AG20443 (cell line): ENCODE measurements at regions not wholly inside any gene's neighbourhood (a gene's known extent, or its start where the extent isn't known, plus 50 kb on each side); places are given as distances from the start of the nearest gene placed in this dataset.
"Not testable (repeated sequence)": the region's sequence is repeated elsewhere in the genome, so short reads cannot be mapped to it uniquely, and the experiment has no call there.

ENCODE experiments used
- DNase-seq: peaks from one replicate; pipeline ENCODE4 v3.0.0; 2012; ENCODE audit warnings: low spot score, mixed read lengths

DNA sequence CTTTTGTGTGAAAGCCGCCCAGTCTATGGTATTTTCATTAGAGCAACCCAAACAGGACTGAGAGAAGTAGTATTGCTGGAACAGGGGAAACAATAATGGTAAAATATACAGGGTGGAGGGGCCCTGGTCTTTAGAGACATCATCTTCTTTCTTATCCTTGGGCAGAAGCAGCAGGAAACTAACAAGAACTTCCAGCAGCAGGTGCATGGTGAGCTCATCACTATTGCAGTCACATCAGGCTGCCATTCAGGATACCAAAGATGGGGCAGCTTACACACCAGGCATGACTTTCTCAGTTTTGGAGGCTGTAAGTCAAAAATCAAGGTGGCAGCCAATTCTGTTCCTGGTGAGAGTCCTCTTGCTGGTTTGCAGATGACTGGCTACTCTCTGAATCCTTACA lies 478.3 kb upstream of the RUNX1 start:
- no peak for DNase-seq

- DNase-seq: no peak
These were observed 476.3 kb upstream of the RUNX1 start for GRCh38 chr21:35525443-35525842.

DNA sequence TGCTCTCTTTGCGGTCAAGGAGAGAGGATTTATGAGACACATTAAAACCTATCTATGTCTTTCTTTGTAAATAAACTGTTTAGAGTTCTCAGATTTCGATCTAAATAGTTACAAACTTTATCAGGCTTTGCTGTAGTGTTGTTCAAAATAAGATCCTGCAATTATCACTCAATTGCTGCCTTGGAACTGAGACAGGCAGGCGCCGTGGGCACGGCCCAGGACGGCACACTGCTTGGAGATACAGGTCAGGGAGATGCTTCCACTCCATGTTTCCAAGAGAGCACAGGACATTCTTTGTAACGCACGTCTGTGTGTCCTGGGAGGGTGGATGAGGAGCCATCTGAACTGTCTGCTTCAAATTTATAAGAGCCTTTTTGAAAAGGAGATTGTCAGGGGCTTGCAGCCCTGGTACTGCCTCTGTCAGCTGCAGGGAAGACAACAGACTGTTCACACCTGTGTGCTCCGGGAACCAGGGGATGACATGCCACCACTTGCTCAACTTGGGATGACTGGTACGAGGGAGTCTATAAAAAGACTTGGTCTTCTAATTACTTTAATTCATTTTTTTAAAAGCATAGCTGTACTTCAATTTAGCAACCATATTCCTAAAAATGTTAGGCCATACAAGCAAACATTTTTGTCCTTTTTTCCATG lies 472.9 kb upstream of the RUNX1 start:
- DNase-seq: no peak

- DNase-seq: no peak
These were observed 472.2 kb upstream of the RUNX1 start for GRCh38 chr21:35521293-35521692.

GRCh38 chr21:35520856-35521255 lies 471.8 kb upstream of the RUNX1 start:
- DNase-seq: no peak

DNA sequence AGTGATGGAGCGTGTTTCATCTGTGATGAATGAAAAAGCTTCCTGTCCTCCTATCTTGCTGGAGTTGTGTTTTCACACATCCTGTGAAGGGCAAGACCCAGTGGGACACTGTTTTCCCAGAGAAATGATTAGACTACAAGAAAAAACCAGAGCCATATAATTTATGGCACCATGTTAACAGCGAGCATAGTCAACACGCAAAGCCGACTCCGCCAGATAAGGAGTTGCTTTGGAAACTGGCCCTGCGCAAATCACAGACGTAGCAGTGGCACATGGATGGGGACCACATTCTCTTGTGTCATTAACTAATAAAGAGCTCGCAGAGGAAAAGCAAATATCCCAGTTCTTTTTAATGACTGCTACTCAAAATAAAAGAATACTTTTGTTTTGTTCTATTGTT lies 471.2 kb upstream of the RUNX1 start:
- DNase-seq: no peak

DNA sequence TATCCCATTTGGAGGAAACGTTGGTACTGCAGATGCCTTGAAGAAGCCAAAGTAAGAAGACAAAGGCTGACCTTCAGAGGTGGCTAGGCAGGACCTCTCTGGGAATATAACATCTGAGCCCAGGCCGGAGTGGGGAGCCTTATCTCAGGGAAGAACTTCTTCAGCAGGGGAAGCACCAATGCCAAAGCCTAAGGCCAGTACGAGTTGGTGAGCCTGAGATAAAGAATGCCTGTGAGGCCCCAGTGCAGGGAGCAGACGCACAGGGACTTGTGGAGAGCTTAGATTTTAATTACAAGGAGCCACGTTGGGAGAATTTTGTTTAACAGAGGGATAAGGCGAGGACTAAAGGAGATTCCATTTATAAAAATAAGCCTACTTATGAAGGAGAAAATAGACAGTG lies 468.8 kb upstream of the RUNX1 start:
- no peak for DNase-seq

DNA sequence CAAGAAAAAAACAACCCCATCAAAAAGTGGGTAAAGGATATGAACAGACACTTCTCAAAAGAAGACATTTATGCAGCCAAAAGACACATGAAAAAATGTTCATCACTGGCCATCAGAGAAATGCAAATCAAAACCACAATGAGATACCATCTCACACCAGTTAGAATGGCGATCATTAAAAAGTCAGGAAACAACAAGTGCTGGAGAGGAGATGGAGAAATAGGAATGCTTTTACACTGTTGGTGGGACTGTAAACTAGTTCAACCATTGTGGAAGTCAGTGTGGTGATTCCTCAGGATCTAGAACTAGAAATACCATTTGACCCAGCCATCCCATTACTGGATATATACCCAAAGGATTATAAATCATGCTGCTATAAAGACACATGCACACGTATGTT lies 467.2 kb upstream of the RUNX1 start:
- not testable (repeated sequence) for DNase-seq

DNA sequence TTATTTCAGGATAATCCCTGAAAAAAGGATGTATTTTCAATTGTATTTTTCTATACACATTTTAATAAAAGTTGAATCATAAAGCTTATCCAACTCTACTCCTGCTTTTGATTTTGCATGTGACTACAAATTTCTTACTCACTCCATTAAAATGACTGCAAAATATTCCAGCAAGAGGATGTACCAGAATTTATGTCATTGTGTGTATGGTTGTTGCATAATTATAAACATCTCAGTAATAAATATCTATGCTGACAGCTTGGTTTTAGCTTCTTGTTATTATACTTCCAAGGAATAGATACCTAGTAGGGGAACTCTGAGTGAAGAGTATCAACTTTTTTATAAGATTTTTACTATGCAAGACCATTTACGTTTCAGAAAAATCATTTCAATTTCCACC lies 463.2 kb upstream of the RUNX1 start:
- DNase-seq: peak; percentile 27

GRCh38 chr21:35511696-35512162 lies 462.6 kb upstream of the RUNX1 start:
- no peak for DNase-seq

DNA sequence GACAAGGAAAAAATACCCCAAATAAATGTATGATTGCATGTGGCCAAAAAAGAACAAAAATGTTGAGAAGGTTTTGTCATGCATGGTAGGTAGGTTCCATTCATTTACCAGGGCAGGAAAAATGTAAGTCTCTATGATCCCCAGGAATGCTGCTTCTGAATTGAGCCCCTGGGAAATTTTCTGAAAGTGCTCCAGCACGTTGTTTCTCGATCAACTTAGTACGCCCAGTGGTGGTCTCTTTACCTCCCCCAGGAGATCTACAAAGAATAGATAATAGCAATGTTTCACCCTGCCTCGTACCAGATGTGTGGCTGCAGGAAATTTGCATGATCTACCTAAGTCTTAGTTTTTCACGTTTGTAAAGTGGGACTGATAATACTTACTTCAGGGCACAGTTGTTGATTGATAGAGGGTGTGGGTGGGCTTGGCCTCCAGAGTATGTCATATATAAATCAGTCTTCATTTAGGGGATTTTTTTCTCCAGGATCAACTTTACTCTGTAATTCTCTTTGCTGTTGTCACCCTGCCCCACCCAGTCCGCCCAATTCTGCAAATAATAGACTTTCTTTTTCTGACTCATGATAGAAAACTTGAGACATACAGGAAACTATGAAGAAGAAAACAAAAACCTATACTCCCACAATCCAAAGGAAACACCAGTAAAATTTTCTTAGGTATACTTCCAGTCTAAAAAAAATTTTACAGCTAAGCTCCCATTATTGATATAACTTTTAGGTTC lies 462.0 kb upstream of the RUNX1 start:
- DNase-seq: peak; percentile 50

DNA sequence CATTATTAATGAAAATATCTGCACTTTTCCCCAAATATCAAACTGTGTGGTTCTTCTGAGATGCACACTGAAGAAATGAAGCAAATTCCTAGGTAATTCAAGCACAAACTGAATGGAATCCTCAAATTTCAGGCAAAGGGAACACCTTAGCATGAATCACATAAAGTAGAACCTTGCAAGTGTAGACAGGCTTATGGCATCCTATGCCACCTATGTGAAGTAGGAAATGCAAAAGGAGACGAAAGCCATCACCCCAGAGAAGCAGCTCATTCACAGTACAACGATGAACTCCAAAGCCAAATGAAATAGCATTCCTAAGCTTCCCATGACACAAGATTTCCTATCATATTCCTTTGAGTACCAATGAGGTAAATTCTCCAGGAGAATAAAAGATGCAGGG lies 461.2 kb upstream of the RUNX1 start:
- no peak for DNase-seq

GRCh38 chr21:35509001-35509704 lies 460.1 kb upstream of the RUNX1 start:
- DNase-seq: no peak

DNA sequence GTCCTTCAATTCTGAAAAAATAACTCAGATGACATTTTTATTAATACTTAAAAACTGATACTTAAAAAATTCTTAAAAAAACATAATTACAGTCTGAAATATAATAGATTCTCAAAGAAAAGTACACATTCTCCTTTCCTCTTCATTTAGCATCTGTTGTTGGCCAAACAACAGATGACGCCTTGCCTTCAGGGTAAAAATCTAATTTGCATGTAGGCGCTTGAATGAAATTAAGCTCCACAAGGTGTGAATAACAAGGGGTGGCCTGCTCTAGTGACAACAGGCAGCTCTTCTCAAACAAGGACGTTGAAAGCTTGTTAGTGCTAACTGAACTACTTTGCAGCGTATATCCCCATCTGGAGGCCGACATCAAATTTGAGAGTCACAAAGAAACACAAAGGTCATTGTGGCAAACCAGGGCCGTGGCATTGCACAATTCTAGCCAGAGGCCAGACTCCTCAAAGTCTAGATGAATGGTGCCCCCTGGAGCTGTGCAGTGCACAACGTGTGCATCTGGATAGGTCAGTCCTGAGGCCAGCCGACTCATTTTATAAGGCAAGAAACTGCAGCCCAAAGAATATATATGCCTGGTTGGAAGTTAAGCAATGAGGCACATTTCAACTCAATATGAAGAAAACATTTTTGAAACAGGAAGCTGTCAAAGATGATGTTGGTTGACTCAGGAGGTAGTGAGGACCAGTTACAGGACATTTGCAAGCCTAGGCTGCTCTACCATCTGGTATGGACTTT lies 459.2 kb upstream of the RUNX1 start:
- peak; percentile 69 for DNase-seq

- no peak for DNase-seq
These were observed 458.2 kb upstream of the RUNX1 start for GRCh38 chr21:35507181-35507759.

GRCh38 chr21:35506771-35507170 lies 457.7 kb upstream of the RUNX1 start:
- DNase-seq: no peak

GRCh38 chr21:35506352-35506751 lies 457.2 kb upstream of the RUNX1 start:
- no peak for DNase-seq

- no peak for DNase-seq
These were observed 455.9 kb upstream of the RUNX1 start for GRCh38 chr21:35504951-35505466.

GRCh38 chr21:35504277-35504676 lies 455.2 kb upstream of the RUNX1 start:
- no peak for DNase-seq

DNA sequence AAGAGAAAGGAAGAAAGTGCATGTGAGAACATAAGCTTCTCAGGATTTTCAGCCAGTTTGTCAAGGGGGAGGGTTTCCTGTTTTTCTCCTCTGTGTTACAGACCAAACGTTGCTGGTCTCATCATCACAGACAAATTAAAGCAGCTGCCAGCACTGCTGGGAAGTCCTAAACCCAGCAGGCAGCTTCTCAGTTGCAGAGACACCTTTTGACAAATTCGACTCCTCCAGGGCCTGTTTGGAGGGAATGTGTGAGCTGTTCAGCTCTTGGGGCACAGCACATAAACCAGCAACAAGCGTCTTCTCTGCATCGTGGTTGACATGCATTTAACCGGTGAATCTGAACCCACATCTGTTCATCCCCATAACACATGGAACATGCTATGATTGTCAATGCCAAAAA lies 454.6 kb upstream of the RUNX1 start:
- peak; percentile 51 for DNase-seq

GRCh38 chr21:35502821-35503220 lies 453.7 kb upstream of the RUNX1 start:
- DNase-seq: no peak

DNA sequence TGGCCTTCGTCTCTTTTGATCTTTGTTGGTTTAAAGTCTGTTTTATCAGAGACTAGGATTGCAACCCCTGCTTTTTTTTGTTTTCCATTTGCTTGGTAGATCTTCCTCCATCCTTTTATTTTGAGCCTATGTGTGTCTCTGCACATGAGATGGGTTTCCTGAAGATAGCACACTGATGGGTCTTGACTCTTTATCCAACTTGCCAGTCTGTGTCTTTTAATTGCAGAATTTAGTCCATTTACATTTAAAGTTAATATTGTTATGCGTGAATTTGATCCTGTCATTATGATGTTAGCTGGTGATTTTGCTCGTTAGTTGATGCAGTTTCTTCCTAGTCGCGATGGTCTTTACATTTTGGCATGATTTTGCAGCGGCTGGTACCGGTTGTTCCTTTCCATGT lies 448.4 kb upstream of the RUNX1 start:
- not testable (repeated sequence) for DNase-seq
